ENCODE measurements at regions not wholly inside any gene's neighbourhood (a gene's known extent, or its start where the extent isn't known, plus 50 kb on each side); places are given as distances from the start of the nearest gene placed in this dataset.
"Not testable (repeated sequence)": the region's sequence is repeated elsewhere in the genome, so short reads cannot be mapped to it uniquely, and the experiment has no call there.

- TF ChIP-seq CTCF (IDR thresholded peaks at IDR 0.05); USF2 (CRISPR knock-in tag; IDR thresholded peaks at IDR 0.05): not testable (repeated sequence)
These were observed 106.6 kb upstream of the SAMD11 start for GRCh38 chr1:817071-817599.
